ENCODE measurements at regions not wholly inside any gene's neighbourhood (a gene's known extent, or its start where the extent isn't known, plus 50 kb on each side); places are given as distances from the start of the nearest gene placed in this dataset.

DNA sequence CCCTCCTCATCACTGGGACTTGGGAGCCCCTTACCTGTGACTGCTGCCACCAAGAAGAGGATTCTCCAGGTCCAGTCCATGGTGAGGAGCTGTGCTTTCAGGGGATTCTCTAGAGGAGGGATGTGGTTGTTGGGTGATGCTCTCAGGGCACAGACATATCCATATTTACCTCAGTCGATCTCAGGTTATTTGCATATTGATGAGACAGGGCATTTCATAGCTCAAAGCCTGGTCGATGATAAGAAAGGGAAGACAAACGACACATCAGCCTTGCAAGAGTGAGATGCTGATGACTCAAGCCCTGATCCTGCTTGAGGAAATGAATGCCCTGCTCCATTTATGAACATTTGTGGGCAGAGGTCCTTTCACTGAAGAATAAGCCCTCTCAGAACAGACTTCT is 981.0 kb downstream of the TMEM121 start:
- TF ChIP-seq CTCF (IDR thresholded peaks at IDR 0.05) (no peak), POLR2A (IDR thresholded peaks at IDR 0.05) (no peak)
